ENCODE measurements at regions not wholly inside any gene's neighbourhood (a gene's known extent, or its start where the extent isn't known, plus 50 kb on each side); places are given as distances from the start of the nearest gene placed in this dataset.

GRCh38 chr2:30860003-30860725, 52.9 kb upstream of the CAPN13 start:
- ATAC-seq (no peak), DNase-seq (no peak)
- Mint-ChIP-seq H3K4me3 (no peak overlapping the region), H3K4me1 (no peaks in the 10 kb centered on the region), H3K27ac (no peak overlapping the region), H3K27me3 (peaks cover 11% of the 10 kb centered on the region), H3K9me3 (ENCODE audit: low read depth) (no peaks in the 10 kb centered on the region), H3K36me3 (no peaks in the 10 kb centered on the region)
- CTCF ChIA-PET, result interaction anchor here (1.4 to 4.9 kb wide), 4 partner anchors 146 to 473 kb away, joined by 3 to 25 read pairs (median 8); no protein-coding TSS in a partner anchor
